ENCODE measurements at regions not wholly inside any gene's neighbourhood (a gene's known extent, or its start where the extent isn't known, plus 50 kb on each side); places are given as distances from the start of the nearest gene placed in this dataset.
"Not testable (repeated sequence)": the region's sequence is repeated elsewhere in the genome, so short reads cannot be mapped to it uniquely, and the experiment has no call there.

GRCh38 chr16:16643828-16644227 is 264.9 kb downstream of the NPIPA7 start:
- H3K4me1 ChIP-seq (ENCODE audit: control insufficient read depth, insufficient read depth, low read length); H3K36me3 ChIP-seq (ENCODE audit: control insufficient read depth in 2 of 2, insufficient read depth in 1 of 2, low read length in 2 of 2); H3K4me3 ChIP-seq (ENCODE audit: low read depth, low read length); CTCF ChIA-PET; H3K27ac ChIP-seq (ENCODE audit: extremely low read depth, low read depth, low read length); POLR2A ChIA-PET; H3K9me3 ChIP-seq (ENCODE audit: control insufficient read depth, insufficient read depth, low read depth, low read length): not testable (repeated sequence)

GRCh38 chr16:16648002-16648401 is 269.1 kb downstream of the NPIPA7 start:
- H3K36me3 ChIP-seq (ENCODE audit: control insufficient read depth in 2 of 2, insufficient read depth in 1 of 2, low read length in 2 of 2); H3K4me1 ChIP-seq (ENCODE audit: control insufficient read depth, insufficient read depth, low read length); H3K27ac ChIP-seq (ENCODE audit: extremely low read depth, low read depth, low read length); H3K9me3 ChIP-seq (ENCODE audit: control insufficient read depth, insufficient read depth, low read depth, low read length); CTCF ChIA-PET; H3K4me3 ChIP-seq (ENCODE audit: low read depth, low read length); POLR2A ChIA-PET: not testable (repeated sequence)

- POLR2A ChIA-PET; H3K36me3 ChIP-seq (ENCODE audit: control insufficient read depth in 2 of 2, insufficient read depth in 1 of 2, low read length in 2 of 2); H3K4me1 ChIP-seq (ENCODE audit: control insufficient read depth, insufficient read depth, low read length); H3K27ac ChIP-seq (ENCODE audit: extremely low read depth, low read depth, low read length); H3K9me3 ChIP-seq (ENCODE audit: control insufficient read depth, insufficient read depth, low read depth, low read length); CTCF ChIA-PET; H3K4me3 ChIP-seq (ENCODE audit: low read depth, low read length): not testable (repeated sequence)
These were observed 293.4 kb downstream of the NPIPA7 start for GRCh38 chr16:16672180-16672812.

- CTCF ChIA-PET; H3K9me3 ChIP-seq (ENCODE audit: control insufficient read depth, insufficient read depth, low read depth, low read length); H3K4me1 ChIP-seq (ENCODE audit: control insufficient read depth, insufficient read depth, low read length); H3K4me3 ChIP-seq (ENCODE audit: low read depth, low read length); H3K27ac ChIP-seq (ENCODE audit: extremely low read depth, low read depth, low read length); POLR2A ChIA-PET; H3K36me3 ChIP-seq (ENCODE audit: control insufficient read depth in 2 of 2, insufficient read depth in 1 of 2, low read length in 2 of 2): not testable (repeated sequence)
These were observed 295.9 kb downstream of the NPIPA7 start for GRCh38 chr16:16674820-16675219.

- H3K4me1 ChIP-seq (ENCODE audit: control insufficient read depth, insufficient read depth, low read length); POLR2A ChIA-PET; H3K36me3 ChIP-seq (ENCODE audit: control insufficient read depth in 2 of 2, insufficient read depth in 1 of 2, low read length in 2 of 2); H3K4me3 ChIP-seq (ENCODE audit: low read depth, low read length); CTCF ChIA-PET; H3K9me3 ChIP-seq (ENCODE audit: control insufficient read depth, insufficient read depth, low read depth, low read length); H3K27ac ChIP-seq (ENCODE audit: extremely low read depth, low read depth, low read length): not testable (repeated sequence)
These were observed 342.9 kb downstream of the NPIPA7 start for GRCh38 chr16:16721849-16722248.

GRCh38 chr16:16722666-16723065 is 343.7 kb downstream of the NPIPA7 start:
- CTCF ChIA-PET; H3K4me3 ChIP-seq (ENCODE audit: low read depth, low read length); POLR2A ChIA-PET: not testable (repeated sequence)

GRCh38 chr16:16723819-16724519 is 345.0 kb downstream of the NPIPA7 start:
- H3K36me3 ChIP-seq (ENCODE audit: control insufficient read depth in 2 of 2, insufficient read depth in 1 of 2, low read length in 2 of 2); H3K9me3 ChIP-seq (ENCODE audit: control insufficient read depth, insufficient read depth, low read depth, low read length); POLR2A ChIA-PET; CTCF ChIA-PET; H3K27ac ChIP-seq (ENCODE audit: extremely low read depth, low read depth, low read length); H3K4me1 ChIP-seq (ENCODE audit: control insufficient read depth, insufficient read depth, low read length); H3K4me3 ChIP-seq (ENCODE audit: low read depth, low read length): not testable (repeated sequence)

More at GRCh38 chr16:16722666-16723065, 343.7 kb downstream of the NPIPA7 start:
- H3K27ac ChIP-seq (ENCODE audit: extremely low read depth, low read depth, low read length); H3K36me3 ChIP-seq (ENCODE audit: control insufficient read depth in 2 of 2, insufficient read depth in 1 of 2, low read length in 2 of 2); H3K9me3 ChIP-seq (ENCODE audit: control insufficient read depth, insufficient read depth, low read depth, low read length); H3K4me1 ChIP-seq (ENCODE audit: control insufficient read depth, insufficient read depth, low read length): not testable (repeated sequence)

- H3K27ac ChIP-seq (ENCODE audit: extremely low read depth, low read depth, low read length); H3K4me3 ChIP-seq (ENCODE audit: low read depth, low read length); H3K36me3 ChIP-seq (ENCODE audit: control insufficient read depth in 2 of 2, insufficient read depth in 1 of 2, low read length in 2 of 2); H3K4me1 ChIP-seq (ENCODE audit: control insufficient read depth, insufficient read depth, low read length); H3K9me3 ChIP-seq (ENCODE audit: control insufficient read depth, insufficient read depth, low read depth, low read length); POLR2A ChIA-PET; CTCF ChIA-PET: not testable (repeated sequence)
These were observed 348.1 kb downstream of the NPIPA7 start for GRCh38 chr16:16727048-16727447.

GRCh38 chr16:16742573-16742972 is 363.6 kb downstream of the NPIPA7 start:
- POLR2A ChIA-PET; CTCF ChIA-PET; H3K4me1 ChIP-seq (ENCODE audit: control insufficient read depth, insufficient read depth, low read length); H3K4me3 ChIP-seq (ENCODE audit: low read depth, low read length); H3K36me3 ChIP-seq (ENCODE audit: control insufficient read depth in 2 of 2, insufficient read depth in 1 of 2, low read length in 2 of 2); H3K9me3 ChIP-seq (ENCODE audit: control insufficient read depth, insufficient read depth, low read depth, low read length); H3K27ac ChIP-seq (ENCODE audit: extremely low read depth, low read depth, low read length): not testable (repeated sequence)

GRCh38 chr16:16754992-16755667 is 376.2 kb downstream of the NPIPA7 start:
- H3K4me3 ChIP-seq (ENCODE audit: low read depth, low read length); H3K27ac ChIP-seq (ENCODE audit: extremely low read depth, low read depth, low read length); CTCF ChIA-PET; H3K4me1 ChIP-seq (ENCODE audit: control insufficient read depth, insufficient read depth, low read length); POLR2A ChIA-PET; H3K9me3 ChIP-seq (ENCODE audit: control insufficient read depth, insufficient read depth, low read depth, low read length); H3K36me3 ChIP-seq (ENCODE audit: control insufficient read depth in 2 of 2, insufficient read depth in 1 of 2, low read length in 2 of 2): not testable (repeated sequence)

All from HEK293 (cell line).